K562 (cell line): ENCODE measurements at regions not wholly inside any gene's neighbourhood (a gene's known extent, or its start where the extent isn't known, plus 50 kb on each side); places are given as distances from the start of the nearest gene placed in this dataset.

Experiments
- ATAC-seq: fragments of 200-7000 bp; cut with Tn5 transposase; 3 replicates; pipeline ENCODE4 v1.9.1; 2020; ENCODE audit warnings: moderate library complexity
- BruUV-seq: library from RNA; stranded (reverse); fragments of 400-500 nt; replicated peaks from 2 replicates; lab custom pipeline; 2021; lab: Mats Ljungman, UMichigan
- CTCF ChIA-PET: fragments of 300-600 bp; formaldehyde crosslinking; extraction: SDS; loops from one replicate; lab custom pipeline; 2021; ENCODE audit warnings: low intra/inter-chr PET ratio; lab: Yijun Ruan, JAX
- POLR2A ChIA-PET: fragments of 300-600, 350-650 bp; sonication (Branson Sonifier 250); formaldehyde crosslinking; extraction: SDS; loops from one replicate; lab custom pipeline; 2021; ENCODE audit warnings: antibody characterized with exemption, inconsistent platforms; lab: Yijun Ruan, JAX
- DNase-seq, 4 experiments: peaks; one replicate each; pipeline versions ENCODE4 v3.0.0 to v3.0.0-alpha.2; 2011 to 2018; ENCODE audit warnings: low spot score in 3 of 4, mixed read lengths in 3 of 4; ENCODE audit errors: extremely low read depth in 1 of 4
- FAIRE-seq: peaks from 2 replicates; lab custom pipeline; 2011; peaks lifted over from hg19 to GRCh38; lab: Jason Lieb, UNC
- H2AFZ ChIP-seq: 2 replicates; pipeline ENCODE4 v1.6.0; 2011; ENCODE audit warnings: low read depth, low read length, control low read depth, inconsistent platforms
- H3K27ac ChIP-seq: fragments of 200-600 bp; 3 replicates; pipeline ENCODE4 v1.8.0; 2011; ENCODE audit warnings: low read depth, mild to moderate bottlenecking, control low read depth, inconsistent platforms, low read length, moderate library complexity, mixed read lengths; ENCODE audit errors: extremely low read depth
- H3K27me3 ChIP-seq, 2 experiments: fragments of 300-600 bp in 1 of 2; 2 replicates in 1 of 2; 3 replicates in 1 of 2; pipeline versions ENCODE4 v1.6.0 to v1.8.0; 2011; ENCODE audit warnings: inconsistent platforms in 2 of 2, low read length in 2 of 2, mild to moderate bottlenecking in 1 of 2, mixed read lengths in 1 of 2, moderate library complexity in 1 of 2; ENCODE audit not compliant: control insufficient read depth in 2 of 2, insufficient read depth in 2 of 2
- H3K36me3 ChIP-seq: fragments of 300-600 bp; 3 replicates; pipeline ENCODE4 v1.8.0; 2011; ENCODE audit warnings: mild to moderate bottlenecking, low read length, inconsistent platforms; ENCODE audit not compliant: control insufficient read depth, insufficient read depth
- H3K4me1 ChIP-seq, 2 experiments: fragments of 200-600 bp in 1 of 2; replicated peaks in 1 of 2; 2 replicates in 1 of 2; 3 replicates in 1 of 2; pipeline versions ENCODE4 v1.5.1 to v1.8.0; 2011; ENCODE audit warnings: inconsistent platforms in 2 of 2, low read length in 2 of 2, mild to moderate bottlenecking in 1 of 2, mixed read lengths in 1 of 2, moderate library complexity in 1 of 2; ENCODE audit not compliant: control insufficient read depth in 2 of 2, insufficient read depth in 2 of 2
- H3K4me2 ChIP-seq: 2 replicates; pipeline ENCODE4 v1.6.1; 2011; ENCODE audit warnings: low read length, control low read depth, inconsistent platforms, mixed read lengths; ENCODE audit not compliant: insufficient read depth
- H3K4me3 ChIP-seq: fragments of 200-600 bp; sonication (generic), shearing (Covaris generic); 2 replicates; pipeline ENCODE4 v1.5.1; 2016; ENCODE audit warnings: control low read depth, inconsistent platforms
- H3K79me2 ChIP-seq: fragments of 200-600 bp; 3 replicates; pipeline ENCODE4 v1.8.0; 2011; ENCODE audit warnings: low read length, inconsistent platforms; ENCODE audit not compliant: control insufficient read depth, insufficient read depth
- H3K9ac ChIP-seq, 2 experiments: 2 replicates each; pipeline versions ENCODE4 v1.6.0 to v1.6.1; 2011; ENCODE audit warnings: low read depth in 2 of 2, low read length in 2 of 2, control low read depth in 1 of 2, inconsistent platforms in 1 of 2, mild to moderate bottlenecking in 1 of 2, mixed read lengths in 1 of 2; ENCODE audit not compliant: insufficient read depth in 1 of 2
- H3K9me1 ChIP-seq: one replicate; pipeline ENCODE4 v1.6.0; 2011; ENCODE audit warnings: inconsistent platforms, mild to moderate bottlenecking, low read length, moderate library complexity; ENCODE audit not compliant: control insufficient read depth, insufficient read depth
- H3K9me3 ChIP-seq: replicated peaks from 2 replicates; pipeline ENCODE4 v1.5.1; 2011; ENCODE audit warnings: low read depth, low read length, inconsistent platforms; ENCODE audit not compliant: control insufficient read depth, insufficient read depth
- H4K20me1 ChIP-seq: replicated peaks from 2 replicates; pipeline ENCODE4 v1.6.1; 2011; ENCODE audit warnings: low read length, inconsistent platforms, mixed read lengths; ENCODE audit not compliant: control insufficient read depth, insufficient read depth
- CHD1 ChIP-seq: fragments of 200-600 bp; sonication (generic); IDR thresholded peaks from one replicate; pipeline ENCODE4 v1.6.1; 2012; ENCODE audit warnings: mild to moderate bottlenecking, moderate library complexity, low read length, inconsistent platforms
- DNMT1 ChIP-seq: fragments of 450-650 bp; IDR thresholded peaks from 2 replicates; pipeline ENCODE4 v1.6.1; 2016; ENCODE audit warnings: antibody characterized with exemption, mild to moderate bottlenecking
- FOXM1 ChIP-seq, 2 experiments: fragments of 450-650 bp in 1 of 2; sonication (generic) in 1 of 2; formaldehyde crosslinking in 1 of 2; IDR thresholded peaks; 2 replicates each; pipeline versions ENCODE4 v1.6.1 to v1.9.0; 2017 to 2022; ENCODE audit warnings: low read depth in 2 of 2, mild to moderate bottlenecking in 2 of 2, missing genetic modification reagents in 1 of 2, moderate library complexity in 1 of 2
- GABPA ChIP-seq: fragments of 200-800 bp; sonication (Bioruptor generic); conservative IDR thresholded peaks from 2 replicates; pipeline ENCODE4 v1.6.1; 2016; ENCODE audit warnings: low read depth, missing genetic modification characterization, missing compliant biosample characterization
- PHF21A ChIP-seq: fragments of 450-650 bp; IDR thresholded peaks from 2 replicates; pipeline ENCODE4 v1.6.1; 2017; ENCODE audit warnings: low read depth, borderline replicate concordance
- RBM17 ChIP-seq: fragments of 200-400 bp; formaldehyde crosslinking; IDR thresholded peaks from 2 replicates; pipeline ENCODE4 v1.6.1; 2017; ENCODE audit warnings: low read depth, mild to moderate bottlenecking, low read length, borderline replicate concordance
- TOE1 ChIP-seq, 2 experiments: fragments of 450-650 bp in 1 of 2; sonication (generic) in 1 of 2; formaldehyde crosslinking in 1 of 2; IDR thresholded peaks; 2 replicates each; pipeline versions ENCODE4 v1.7.1 to v1.8.0; 2016 to 2022; ENCODE audit warnings: borderline replicate concordance in 2 of 2, mild to moderate bottlenecking in 2 of 2, antibody characterized with exemption in 1 of 2, inconsistent platforms in 1 of 2, low read depth in 1 of 2, missing genetic modification reagents in 1 of 2, moderate library complexity in 1 of 2
- ZBTB17 ChIP-seq: fragments of 450-650 bp; formaldehyde crosslinking; IDR thresholded peaks from 2 replicates; pipeline ENCODE4 v1.4.0; 2020; ENCODE audit warnings: mild to moderate bottlenecking
- ZNF143 ChIP-seq: sonication (generic); formaldehyde crosslinking; IDR thresholded peaks from 2 replicates; pipeline ENCODE4 v1.9.0; 2022; ENCODE audit warnings: mild to moderate bottlenecking, missing genetic modification reagents
- ZNF184 ChIP-seq: sonication (generic); formaldehyde crosslinking; IDR thresholded peaks from 2 replicates; pipeline ENCODE4 v1.5.0; 2020; ENCODE audit warnings: missing genetic modification reagents
- WGBS: fragments of 100-300 bp; shearing (Covaris generic); methylation state at CpG from one replicate; pipeline ENCODE4 v1.1.6; 2016; ENCODE audit warnings: low coverage, mixed read lengths; ENCODE audit not compliant: insufficient coverage; ENCODE audit errors: missing lambda C conversion rate; 5-methylcytosine and 5-hydroxymethylcytosine counted together
- in situ Hi-C: fragments of 300-500 bp; cut with MboI; formaldehyde crosslinking; loops from 4 replicates; pipeline ENCODE4 v1.15.0; 2018; ENCODE audit warnings: inconsistent platforms, mixed read lengths
- intact Hi-C: fragments of 100-400 bp; cut with micrococcal nuclease; formaldehyde crosslinking; loops from 2 replicates; pipeline ENCODE4 v1.14.2; 2022
- TF ChIP-seq, protein P1 (sequence below): fragments of 450-650 bp; IDR thresholded peaks from one replicate; pipeline ENCODE4 v1.6.1; 2018; ENCODE audit warnings: mild to moderate bottlenecking, moderate library complexity; ENCODE audit not compliant: partially characterized antibody
- TF ChIP-seq, protein P2 (sequence below): fragments of 450-650 bp; conservative IDR thresholded peaks from 2 replicates; pipeline ENCODE4 v1.6.1; 2016; ENCODE audit warnings: missing genetic modification characterization, low read depth, mild to moderate bottlenecking, missing compliant biosample characterization, moderate library complexity
- TF ChIP-seq, protein P3 (sequence below): sonication (generic); formaldehyde crosslinking; IDR thresholded peaks from 2 replicates; pipeline ENCODE4 v1.8.0; 2023; ENCODE audit warnings: missing genetic modification reagents, mild to moderate bottlenecking, borderline replicate concordance

DNA sequence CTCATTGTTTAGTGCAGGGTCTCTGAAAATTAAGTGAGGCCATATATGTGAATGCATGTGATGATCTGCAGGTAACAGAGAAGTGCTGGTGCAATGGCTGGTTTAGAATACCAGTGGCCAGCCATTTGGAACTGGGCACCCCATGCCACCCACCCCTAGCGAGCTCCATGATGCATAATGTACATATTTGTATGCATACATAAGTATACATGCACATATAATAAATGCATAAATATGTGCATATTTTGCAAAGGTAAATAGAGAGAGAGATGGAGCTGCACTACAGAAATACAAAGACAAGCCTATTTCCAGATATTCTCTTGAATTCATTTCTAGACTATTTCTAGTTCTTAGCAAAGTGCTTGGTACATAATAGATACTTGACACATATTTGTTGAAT, 68.5 kb upstream of the IGSF21 start (continued):
- TF ChIP-seq FOXM1 (IDR thresholded peaks at IDR 0.05; ENCODE audit: low read depth), result no peak
- TF ChIP-seq FOXM1 (CRISPR knock-in tag; IDR thresholded peaks at IDR 0.05; ENCODE audit: low read depth), result no peak
- no peak for TF ChIP-seq RBM17
- TF ChIP-seq GABPA (tag), result no peak

DNA sequence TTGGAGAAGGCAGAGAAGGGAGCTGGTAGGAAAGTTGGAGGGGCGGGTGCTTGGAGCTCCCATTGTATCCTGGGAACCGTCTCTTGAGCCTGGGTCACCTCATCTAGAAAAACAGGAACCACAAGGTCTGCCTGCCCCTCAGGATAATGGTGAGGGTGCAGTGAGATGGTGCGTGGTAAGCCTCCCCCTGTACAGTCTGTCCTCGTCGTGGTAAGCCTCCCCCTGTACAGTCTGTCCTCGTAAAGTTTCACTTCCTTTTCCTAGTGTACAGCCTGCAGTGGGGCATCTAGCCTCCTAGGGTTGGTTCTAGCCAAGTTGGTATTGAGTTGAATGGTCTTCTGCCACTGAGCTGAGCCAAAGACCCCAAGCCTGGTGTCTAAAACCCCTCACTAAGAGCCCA, 66.5 kb upstream of the IGSF21 start:
- DNase-seq (no peak), FAIRE-seq (no peak), ATAC-seq (no peak)
- no peak overlapping the region for H3K4me3 ChIP-seq
- no peak overlapping the region for H3K27ac ChIP-seq
- no peaks in the 10 kb centered on the region; a peak in 1 of 5 replicates for H3K27me3 ChIP-seq
- WGBS, result 0% methylated on average over 6 of the region's 6 CpGs
- H3K9ac ChIP-seq, result no peak overlapping the region
- no peaks in the 10 kb centered on the region for H3K9me1 ChIP-seq
- intact Hi-C loops, result no loop called here
- H2AFZ ChIP-seq, result no peak overlapping the region
- no peaks in the 10 kb centered on the region for H4K20me1 ChIP-seq
- BruUV-seq, result no TSS peak
- in situ Hi-C loops, result no loop called here
- CTCF ChIA-PET, result no interaction called here
- H3K4me1 ChIP-seq, result no peaks in the 10 kb centered on the region
- no peaks in the 10 kb centered on the region for H3K79me2 ChIP-seq
- POLR2A ChIA-PET, result interaction anchor here (0.6 to 1.1 kb wide), 2 partner anchors 24 to 27 kb away, joined by 3 read pairs; no protein-coding TSS in a partner anchor
- H3K4me2 ChIP-seq, result no peak overlapping the region
- H3K9me3 ChIP-seq, result no peaks in the 10 kb centered on the region
- no peaks in the 10 kb centered on the region for H3K36me3 ChIP-seq
- TF ChIP-seq ZBTB17 (CRISPR knock-in tag) (no peak), ZNF143 (no peak), DNMT1 (no peak), TOE1 (IDR thresholded peaks at IDR 0.05; ENCODE audit: borderline replicate concordance) (no peak), TOE1 (CRISPR knock-in tag; IDR thresholded peaks at IDR 0.05; ENCODE audit: borderline replicate concordance, low read depth) (no peak), ZNF184 (no peak), PHF21A (no peak), CHD1 (no peak)
- TF ChIP-seq, protein P1, sequence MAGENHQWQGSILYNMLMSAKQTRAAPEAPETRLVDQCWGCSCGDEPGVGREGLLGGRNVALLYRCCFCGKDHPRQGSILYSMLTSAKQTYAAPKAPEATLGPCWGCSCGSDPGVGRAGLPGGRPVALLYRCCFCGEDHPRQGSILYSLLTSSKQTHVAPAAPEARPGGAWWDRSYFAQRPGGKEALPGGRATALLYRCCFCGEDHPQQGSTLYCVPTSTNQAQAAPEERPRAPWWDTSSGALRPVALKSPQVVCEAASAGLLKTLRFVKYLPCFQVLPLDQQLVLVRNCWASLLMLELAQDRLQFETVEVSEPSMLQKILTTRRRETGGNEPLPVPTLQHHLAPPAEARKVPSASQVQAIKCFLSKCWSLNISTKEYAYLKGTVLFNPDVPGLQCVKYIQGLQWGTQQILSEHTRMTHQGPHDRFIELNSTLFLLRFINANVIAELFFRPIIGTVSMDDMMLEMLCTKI, result no peak
- TF ChIP-seq, protein P2, sequence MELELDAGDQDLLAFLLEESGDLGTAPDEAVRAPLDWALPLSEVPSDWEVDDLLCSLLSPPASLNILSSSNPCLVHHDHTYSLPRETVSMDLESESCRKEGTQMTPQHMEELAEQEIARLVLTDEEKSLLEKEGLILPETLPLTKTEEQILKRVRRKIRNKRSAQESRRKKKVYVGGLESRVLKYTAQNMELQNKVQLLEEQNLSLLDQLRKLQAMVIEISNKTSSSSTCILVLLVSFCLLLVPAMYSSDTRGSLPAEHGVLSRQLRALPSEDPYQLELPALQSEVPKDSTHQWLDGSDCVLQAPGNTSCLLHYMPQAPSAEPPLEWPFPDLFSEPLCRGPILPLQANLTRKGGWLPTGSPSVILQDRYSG (tag), result no peak
- TF ChIP-seq, protein P3, sequence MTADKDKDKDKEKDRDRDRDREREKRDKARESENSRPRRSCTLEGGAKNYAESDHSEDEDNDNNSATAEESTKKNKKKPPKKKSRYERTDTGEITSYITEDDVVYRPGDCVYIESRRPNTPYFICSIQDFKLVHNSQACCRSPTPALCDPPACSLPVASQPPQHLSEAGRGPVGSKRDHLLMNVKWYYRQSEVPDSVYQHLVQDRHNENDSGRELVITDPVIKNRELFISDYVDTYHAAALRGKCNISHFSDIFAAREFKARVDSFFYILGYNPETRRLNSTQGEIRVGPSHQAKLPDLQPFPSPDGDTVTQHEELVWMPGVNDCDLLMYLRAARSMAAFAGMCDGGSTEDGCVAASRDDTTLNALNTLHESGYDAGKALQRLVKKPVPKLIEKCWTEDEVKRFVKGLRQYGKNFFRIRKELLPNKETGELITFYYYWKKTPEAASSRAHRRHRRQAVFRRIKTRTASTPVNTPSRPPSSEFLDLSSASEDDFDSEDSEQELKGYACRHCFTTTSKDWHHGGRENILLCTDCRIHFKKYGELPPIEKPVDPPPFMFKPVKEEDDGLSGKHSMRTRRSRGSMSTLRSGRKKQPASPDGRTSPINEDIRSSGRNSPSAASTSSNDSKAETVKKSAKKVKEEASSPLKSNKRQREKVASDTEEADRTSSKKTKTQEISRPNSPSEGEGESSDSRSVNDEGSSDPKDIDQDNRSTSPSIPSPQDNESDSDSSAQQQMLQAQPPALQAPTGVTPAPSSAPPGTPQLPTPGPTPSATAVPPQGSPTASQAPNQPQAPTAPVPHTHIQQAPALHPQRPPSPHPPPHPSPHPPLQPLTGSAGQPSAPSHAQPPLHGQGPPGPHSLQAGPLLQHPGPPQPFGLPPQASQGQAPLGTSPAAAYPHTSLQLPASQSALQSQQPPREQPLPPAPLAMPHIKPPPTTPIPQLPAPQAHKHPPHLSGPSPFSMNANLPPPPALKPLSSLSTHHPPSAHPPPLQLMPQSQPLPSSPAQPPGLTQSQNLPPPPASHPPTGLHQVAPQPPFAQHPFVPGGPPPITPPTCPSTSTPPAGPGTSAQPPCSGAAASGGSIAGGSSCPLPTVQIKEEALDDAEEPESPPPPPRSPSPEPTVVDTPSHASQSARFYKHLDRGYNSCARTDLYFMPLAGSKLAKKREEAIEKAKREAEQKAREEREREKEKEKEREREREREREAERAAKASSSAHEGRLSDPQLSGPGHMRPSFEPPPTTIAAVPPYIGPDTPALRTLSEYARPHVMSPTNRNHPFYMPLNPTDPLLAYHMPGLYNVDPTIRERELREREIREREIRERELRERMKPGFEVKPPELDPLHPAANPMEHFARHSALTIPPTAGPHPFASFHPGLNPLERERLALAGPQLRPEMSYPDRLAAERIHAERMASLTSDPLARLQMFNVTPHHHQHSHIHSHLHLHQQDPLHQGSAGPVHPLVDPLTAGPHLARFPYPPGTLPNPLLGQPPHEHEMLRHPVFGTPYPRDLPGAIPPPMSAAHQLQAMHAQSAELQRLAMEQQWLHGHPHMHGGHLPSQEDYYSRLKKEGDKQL, result no peak
